ENCODE measurements at regions not wholly inside any gene's neighbourhood (a gene's known extent, or its start where the extent isn't known, plus 50 kb on each side); places are given as distances from the start of the nearest gene placed in this dataset.

DNA sequence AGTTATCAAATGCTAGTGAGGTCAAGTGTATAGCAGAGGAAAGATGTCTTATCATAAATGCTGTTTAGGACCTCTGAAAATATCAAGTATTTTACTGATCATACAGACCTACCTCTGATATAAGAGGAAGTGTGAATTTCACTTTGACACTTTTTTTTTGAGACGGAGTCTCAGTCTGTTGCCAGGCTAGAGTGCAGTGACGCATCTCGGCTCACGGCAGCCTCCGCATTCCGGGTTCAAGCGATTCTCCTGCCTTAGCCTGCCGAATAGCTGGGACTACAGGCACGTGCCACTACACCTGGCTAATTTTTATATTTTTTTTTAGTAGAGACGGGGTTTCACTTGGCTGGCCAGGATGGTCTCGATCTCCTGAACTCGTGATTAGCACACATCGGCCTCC lies 55.1 kb upstream of the PIK3C2G start:
- H3K14ac ChIP-seq (replicated peaks; ENCODE audit: low read depth, low read length) = no peak overlapping the region
- no peak for DNase-seq
- H3K4me3 ChIP-seq (ENCODE audit: insufficient read depth, low read depth, low read length) = no peak overlapping the region
- no peak overlapping the region for H4K8ac ChIP-seq (ENCODE audit: low read depth in 2 of 2, low read length in 2 of 2)
- no peaks in the 10 kb centered on the region for H3K36me3 ChIP-seq (ENCODE audit: control insufficient read depth, insufficient read depth, low read length)
- H2BK15ac ChIP-seq (ENCODE audit: low read depth, low read length) = no peak overlapping the region
- no peaks in the 10 kb centered on the region for H4K20me1 ChIP-seq (ENCODE audit: insufficient read depth, low read length)
- H4K5ac ChIP-seq (ENCODE audit: low read depth, low read length) = no peak overlapping the region
- H3K9me1 ChIP-seq (ENCODE audit: insufficient read depth, low read length) = no peaks in the 10 kb centered on the region
- H2BK20ac ChIP-seq (ENCODE audit: low read depth, low read length) = no peak overlapping the region
- H2AK5ac ChIP-seq (ENCODE audit: low read depth, low read length) = no peak overlapping the region
- no peak overlapping the region for H2BK120ac ChIP-seq (ENCODE audit: low read depth, low read length)
- no peak overlapping the region for H3K4me2 ChIP-seq (ENCODE audit: low read depth, low read length)
- no peak overlapping the region for H4K91ac ChIP-seq (ENCODE audit: insufficient read depth, low read depth, low read length)
- no peak overlapping the region for H3K4ac ChIP-seq (ENCODE audit: low read depth, low read length)
- no peak overlapping the region for H3K18ac ChIP-seq (ENCODE audit: low read depth, low read length)
- no peaks in the 10 kb centered on the region for H3K27me3 ChIP-seq (ENCODE audit: control insufficient read depth, insufficient read depth, low read length)
- no peaks in the 10 kb centered on the region for H3K4me1 ChIP-seq (ENCODE audit: control insufficient read depth, insufficient read depth, low read length)
- intact Hi-C loops (cut with micrococcal nuclease) (no loop called here), in situ Hi-C loops (cut with MboI; ENCODE audit: low sequenced_read_pairs) (no loop called here), dilution Hi-C loops (cut with HindIII; ENCODE audit: low sequenced_read_pairs, unreplicated experiment) (no loop called here)
- no peaks in the 10 kb centered on the region for H3K9me3 ChIP-seq (ENCODE audit: control insufficient read depth, insufficient read depth, low read length)
- POLR2A ChIA-PET (ENCODE audit: unreplicated experiment) = no interaction called here
- CTCF ChIA-PET = interaction anchor here (0.5 kb wide), 1 partner anchor 1762 kb away, joined by 3 read pairs; no protein-coding TSS in a partner anchor
- no peaks in the 10 kb centered on the region for H3K79me1 ChIP-seq (ENCODE audit: low read depth in 1 of 2, low read length in 2 of 2)
- no peak overlapping the region for H3K23ac ChIP-seq (ENCODE audit: low read depth, low read length)
- H3K9ac ChIP-seq (ENCODE audit: low read depth, low read length) = no peak overlapping the region
- H2AK9ac ChIP-seq (replicated peaks; ENCODE audit: low read depth, low read length, poor library complexity) = no peak overlapping the region
- H3K56ac ChIP-seq (ENCODE audit: extremely low read depth, insufficient read depth, low read length) = no peak overlapping the region
- BruUV-seq (replicated peaks) = no TSS peak
- H2AFZ ChIP-seq (replicated peaks; ENCODE audit: low read length, poor library complexity) = no peak overlapping the region
- ATAC-seq (ENCODE audit: low read depth) = no peak
- TF ChIP-seq CEBPB (IDR thresholded peaks at IDR 0.05; ENCODE audit: low read depth, low read length) (no peak), MXI1 (IDR thresholded peaks at IDR 0.05; ENCODE audit: borderline replicate concordance, low read depth, low read length) (no peak), MAFK (IDR thresholded peaks at IDR 0.05; ENCODE audit: low read depth, low read length) (no peak), ELK1 (IDR thresholded peaks at IDR 0.05; ENCODE audit: borderline replicate concordance, low read depth, low read length) (no peak), RCOR1 (IDR thresholded peaks at IDR 0.05; ENCODE audit: insufficient replicate concordance, low read length) (no peak), CHD1 (IDR thresholded peaks at IDR 0.05; ENCODE audit: low read depth, low read length) (no peak), BHLHE40 (IDR thresholded peaks at IDR 0.05; ENCODE audit: low read depth, low read length) (no peak), CTCF (conservative IDR thresholded peaks at IDR 0.05; ENCODE audit: low read depth, low read length) (no peak), RFX5 (IDR thresholded peaks at IDR 0.05; ENCODE audit: low read depth, low read length) (no peak), SMC3 (IDR thresholded peaks at IDR 0.05; ENCODE audit: low read depth, low read length) (no peak), POLR2A (IDR thresholded peaks at IDR 0.05; ENCODE audit: low read depth, low read length) (no peak), FOS (IDR thresholded peaks at IDR 0.05; ENCODE audit: low read depth, low read length) (no peak), NFE2L2 (IDR thresholded peaks at IDR 0.05; ENCODE audit: low read depth, low read length) (no peak), MAZ (IDR thresholded peaks at IDR 0.05; ENCODE audit: borderline replicate concordance, low read depth, low read length) (no peak), RAD21 (IDR thresholded peaks at IDR 0.05; ENCODE audit: low read length) (no peak)
- TF ChIP-seq, protein P1, sequence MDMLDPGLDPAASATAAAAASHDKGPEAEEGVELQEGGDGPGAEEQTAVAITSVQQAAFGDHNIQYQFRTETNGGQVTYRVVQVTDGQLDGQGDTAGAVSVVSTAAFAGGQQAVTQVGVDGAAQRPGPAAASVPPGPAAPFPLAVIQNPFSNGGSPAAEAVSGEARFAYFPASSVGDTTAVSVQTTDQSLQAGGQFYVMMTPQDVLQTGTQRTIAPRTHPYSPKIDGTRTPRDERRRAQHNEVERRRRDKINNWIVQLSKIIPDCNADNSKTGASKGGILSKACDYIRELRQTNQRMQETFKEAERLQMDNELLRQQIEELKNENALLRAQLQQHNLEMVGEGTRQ (IDR thresholded peaks at IDR 0.05; ENCODE audit: low read depth, low read length) = no peak
- H3K27ac ChIP-seq (ENCODE audit: insufficient read depth, low read length) = no peak overlapping the region
- no peak overlapping the region for H2BK5ac ChIP-seq (ENCODE audit: low read depth, low read length, poor library complexity, severe bottlenecking)
- 69% methylated on average over 9 of the region's 13 CpGs; no CpG with 5 or more reads in 1 of the 2 experiments for WGBS, 2 experiments (ENCODE audit: extremely low coverage in 2 of 2, insufficient read length in 1 of 2)
